HK-2 (cell line): ENCODE measurements at regions not wholly inside any gene's neighbourhood (a gene's known extent, or its start where the extent isn't known, plus 50 kb on each side); places are given as distances from the start of the nearest gene placed in this dataset.

Experiments used
- DNase-seq: peaks from one replicate; pipeline ENCODE4 v3.0.0-alpha.2; 2018; ENCODE audit not compliant: unreplicated experiment

GRCh38 chr16:35386619-35387018 lies 1927.2 kb downstream of the TP53TG3F start:
- DNase-seq: no peak

- peak; percentile 74 for DNase-seq
Measured at GRCh38 chr16:35391328-35391727, 1931.9 kb downstream of the TP53TG3F start.

GRCh38 chr16:35398180-35398579 lies 1938.8 kb downstream of the TP53TG3F start:
- no peak for DNase-seq

GRCh38 chr16:35399133-35399532 lies 1939.7 kb downstream of the TP53TG3F start:
- DNase-seq: no peak

GRCh38 chr16:35404273-35404672 lies 1944.9 kb downstream of the TP53TG3F start:
- DNase-seq: no peak

GRCh38 chr16:35405526-35405925 lies 1946.1 kb downstream of the TP53TG3F start:
- no peak for DNase-seq

- DNase-seq: no peak
Measured at GRCh38 chr16:35409503-35409902, 1950.1 kb downstream of the TP53TG3F start.

GRCh38 chr16:35410438-35410837 lies 1951.0 kb downstream of the TP53TG3F start:
- no peak for DNase-seq

- no peak for DNase-seq
Measured at GRCh38 chr16:35411156-35411555, 1951.7 kb downstream of the TP53TG3F start.

GRCh38 chr16:35414139-35414538 lies 1954.7 kb downstream of the TP53TG3F start:
- no peak for DNase-seq

GRCh38 chr16:35414563-35414962 lies 1955.2 kb downstream of the TP53TG3F start:
- DNase-seq: no peak

- no peak for DNase-seq
Measured at GRCh38 chr16:35425270-35425669, 1965.9 kb downstream of the TP53TG3F start.

- peak; percentile 38 for DNase-seq
Measured at GRCh38 chr16:35431829-35432663, 1972.6 kb downstream of the TP53TG3F start.

GRCh38 chr16:35440875-35441274 lies 1981.5 kb downstream of the TP53TG3F start:
- no peak for DNase-seq

GRCh38 chr16:35447010-35447558 lies 1987.7 kb downstream of the TP53TG3F start:
- DNase-seq: no peak

- no peak for DNase-seq
Measured at GRCh38 chr16:35449663-35450062, 1990.3 kb downstream of the TP53TG3F start.

- DNase-seq: no peak
Measured at GRCh38 chr16:35450648-35451047, 1991.2 kb downstream of the TP53TG3F start.

GRCh38 chr16:35452471-35452870 lies 1993.1 kb downstream of the TP53TG3F start:
- no peak for DNase-seq

- no peak for DNase-seq
Measured at GRCh38 chr16:35463358-35463757, 2003.9 kb downstream of the TP53TG3F start.

GRCh38 chr16:35480361-35480760 lies 2020.9 kb downstream of the TP53TG3F start:
- no peak for DNase-seq

GRCh38 chr16:35480988-35481387 lies 2021.6 kb downstream of the TP53TG3F start:
- no peak for DNase-seq

GRCh38 chr16:35485915-35486314 lies 2026.5 kb downstream of the TP53TG3F start:
- DNase-seq: no peak

- DNase-seq: no peak
Measured at GRCh38 chr16:35492225-35492624, 2032.8 kb downstream of the TP53TG3F start.
